ENCODE measurements at regions not wholly inside any gene's neighbourhood (a gene's known extent, or its start where the extent isn't known, plus 50 kb on each side); places are given as distances from the start of the nearest gene placed in this dataset.

- H3K4me2 ChIP-seq (ENCODE audit: low read length): no peak overlapping the region
- no peaks in the 10 kb centered on the region for H3K4me1 ChIP-seq (ENCODE audit: control insufficient read depth, insufficient read depth, low read length)
- no peak overlapping the region for H3K9ac ChIP-seq (ENCODE audit: low read depth, low read length)
- H3K27me3 ChIP-seq (ENCODE audit: control insufficient read depth, insufficient read depth, low read length): no peaks in the 10 kb centered on the region
- H3K36me3 ChIP-seq (ENCODE audit: insufficient read depth, low read length): no peaks in the 10 kb centered on the region
- no peak overlapping the region for H3K4me3 ChIP-seq (ENCODE audit: low read length)
- no peaks in the 10 kb centered on the region for H3K9me3 ChIP-seq (replicated peaks; ENCODE audit: low read length)
These were observed 129.7 kb downstream of the EFNB2 start for GRCh38 chr13:106405731-106406130.

GRCh38 chr13:106403280-106403679 lies 132.2 kb downstream of the EFNB2 start:
- no peak overlapping the region for H3K4me2 ChIP-seq (ENCODE audit: low read length)
- H3K9me3 ChIP-seq (replicated peaks; ENCODE audit: low read length): no peaks in the 10 kb centered on the region
- H3K4me1 ChIP-seq (ENCODE audit: control insufficient read depth, insufficient read depth, low read length): no peaks in the 10 kb centered on the region
- H3K27me3 ChIP-seq (ENCODE audit: control insufficient read depth, insufficient read depth, low read length): no peaks in the 10 kb centered on the region
- no peak overlapping the region for H3K4me3 ChIP-seq (ENCODE audit: low read length)
- no peaks in the 10 kb centered on the region for H3K36me3 ChIP-seq (ENCODE audit: insufficient read depth, low read length)
- no peak overlapping the region for H3K9ac ChIP-seq (ENCODE audit: low read depth, low read length)

- Histone ChIP-seq H3K4me2 (ENCODE audit: low read length) (no peak overlapping the region), H3K9me3 (replicated peaks; ENCODE audit: low read length) (no peaks in the 10 kb centered on the region), H3K27me3 (ENCODE audit: control insufficient read depth, insufficient read depth, low read length) (no peaks in the 10 kb centered on the region), H3K36me3 (ENCODE audit: insufficient read depth, low read length) (no peaks in the 10 kb centered on the region), H3K9ac (ENCODE audit: low read depth, low read length) (no peak overlapping the region), H3K4me3 (ENCODE audit: low read length) (no peak overlapping the region), H3K4me1 (ENCODE audit: control insufficient read depth, insufficient read depth, low read length) (no peaks in the 10 kb centered on the region)
These were observed 132.6 kb downstream of the EFNB2 start for GRCh38 chr13:106402866-106403265.

- Histone ChIP-seq H3K9me3 (replicated peaks; ENCODE audit: low read length) (no peaks in the 10 kb centered on the region), H3K27me3 (ENCODE audit: control insufficient read depth, insufficient read depth, low read length) (no peaks in the 10 kb centered on the region)
These were observed 134.4 kb downstream of the EFNB2 start for GRCh38 chr13:106401081-106401480.

GRCh38 chr13:106400289-106400688 lies 135.2 kb downstream of the EFNB2 start:
- H3K9me3 ChIP-seq (replicated peaks; ENCODE audit: low read length): no peaks in the 10 kb centered on the region
- H3K4me3 ChIP-seq (ENCODE audit: low read length): no peak overlapping the region
- H3K9ac ChIP-seq (ENCODE audit: low read depth, low read length): no peak overlapping the region
- H3K36me3 ChIP-seq (ENCODE audit: insufficient read depth, low read length): no peaks in the 10 kb centered on the region
- H3K4me1 ChIP-seq (ENCODE audit: control insufficient read depth, insufficient read depth, low read length): no peaks in the 10 kb centered on the region
- no peaks in the 10 kb centered on the region for H3K27me3 ChIP-seq (ENCODE audit: control insufficient read depth, insufficient read depth, low read length)
- H3K4me2 ChIP-seq (ENCODE audit: low read length): no peak overlapping the region

More at GRCh38 chr13:106401081-106401480, 134.4 kb downstream of the EFNB2 start:
- Histone ChIP-seq H3K4me1 (ENCODE audit: control insufficient read depth, insufficient read depth, low read length) (no peaks in the 10 kb centered on the region), H3K9ac (ENCODE audit: low read depth, low read length) (no peak overlapping the region), H3K36me3 (ENCODE audit: insufficient read depth, low read length) (no peaks in the 10 kb centered on the region), H3K4me2 (ENCODE audit: low read length) (no peak overlapping the region), H3K4me3 (ENCODE audit: low read length) (no peak overlapping the region)

GRCh38 chr13:106398289-106398688 lies 137.2 kb downstream of the EFNB2 start:
- H3K9me3 ChIP-seq (replicated peaks; ENCODE audit: low read length): no peaks in the 10 kb centered on the region
- H3K36me3 ChIP-seq (ENCODE audit: insufficient read depth, low read length): no peaks in the 10 kb centered on the region
- no peak overlapping the region for H3K4me2 ChIP-seq (ENCODE audit: low read length)
- H3K4me3 ChIP-seq (ENCODE audit: low read length): no peak overlapping the region
- H3K27me3 ChIP-seq (ENCODE audit: control insufficient read depth, insufficient read depth, low read length): no peaks in the 10 kb centered on the region
- H3K4me1 ChIP-seq (ENCODE audit: control insufficient read depth, insufficient read depth, low read length): no peaks in the 10 kb centered on the region
- H3K9ac ChIP-seq (ENCODE audit: low read depth, low read length): no peak overlapping the region

- Histone ChIP-seq H3K4me1 (ENCODE audit: control insufficient read depth, insufficient read depth, low read length) (no peaks in the 10 kb centered on the region), H3K9ac (ENCODE audit: low read depth, low read length) (no peak overlapping the region), H3K9me3 (replicated peaks; ENCODE audit: low read length) (no peaks in the 10 kb centered on the region), H3K4me3 (ENCODE audit: low read length) (no peak overlapping the region), H3K36me3 (ENCODE audit: insufficient read depth, low read length) (no peaks in the 10 kb centered on the region), H3K4me2 (ENCODE audit: low read length) (no peak overlapping the region), H3K27me3 (ENCODE audit: control insufficient read depth, insufficient read depth, low read length) (no peaks in the 10 kb centered on the region)
These were observed 141.7 kb downstream of the EFNB2 start for GRCh38 chr13:106393776-106394175.

- Histone ChIP-seq H3K9me3 (replicated peaks; ENCODE audit: low read length) (no peaks in the 10 kb centered on the region), H3K4me3 (ENCODE audit: low read length) (no peak overlapping the region), H3K36me3 (ENCODE audit: insufficient read depth, low read length) (no peaks in the 10 kb centered on the region), H3K27me3 (ENCODE audit: control insufficient read depth, insufficient read depth, low read length) (no peaks in the 10 kb centered on the region), H3K4me2 (ENCODE audit: low read length) (no peak overlapping the region), H3K4me1 (ENCODE audit: control insufficient read depth, insufficient read depth, low read length) (no peaks in the 10 kb centered on the region), H3K9ac (ENCODE audit: low read depth, low read length) (no peak overlapping the region)
These were observed 143.8 kb downstream of the EFNB2 start for GRCh38 chr13:106391681-106392080.

GRCh38 chr13:106391271-106391670 lies 144.2 kb downstream of the EFNB2 start:
- Histone ChIP-seq H3K9me3 (replicated peaks; ENCODE audit: low read length) (no peaks in the 10 kb centered on the region), H3K4me1 (ENCODE audit: control insufficient read depth, insufficient read depth, low read length) (no peaks in the 10 kb centered on the region), H3K9ac (ENCODE audit: low read depth, low read length) (no peak overlapping the region), H3K27me3 (ENCODE audit: control insufficient read depth, insufficient read depth, low read length) (no peaks in the 10 kb centered on the region), H3K4me2 (ENCODE audit: low read length) (no peak overlapping the region), H3K4me3 (ENCODE audit: low read length) (no peak overlapping the region), H3K36me3 (ENCODE audit: insufficient read depth, low read length) (no peaks in the 10 kb centered on the region)

GRCh38 chr13:106390367-106390766 lies 145.1 kb downstream of the EFNB2 start:
- H3K9me3 ChIP-seq (replicated peaks; ENCODE audit: low read length): no peaks in the 10 kb centered on the region
- H3K36me3 ChIP-seq (ENCODE audit: insufficient read depth, low read length): no peaks in the 10 kb centered on the region
- H3K4me2 ChIP-seq (ENCODE audit: low read length): no peak overlapping the region
- no peaks in the 10 kb centered on the region for H3K4me1 ChIP-seq (ENCODE audit: control insufficient read depth, insufficient read depth, low read length)
- H3K4me3 ChIP-seq (ENCODE audit: low read length): no peak overlapping the region
- H3K9ac ChIP-seq (ENCODE audit: low read depth, low read length): no peak overlapping the region
- no peaks in the 10 kb centered on the region for H3K27me3 ChIP-seq (ENCODE audit: control insufficient read depth, insufficient read depth, low read length)

GRCh38 chr13:106385654-106386053 lies 149.8 kb downstream of the EFNB2 start:
- Histone ChIP-seq H3K4me1 (ENCODE audit: control insufficient read depth, insufficient read depth, low read length) (no peaks in the 10 kb centered on the region), H3K4me3 (ENCODE audit: low read length) (no peak overlapping the region), H3K9ac (ENCODE audit: low read depth, low read length) (no peak overlapping the region), H3K36me3 (ENCODE audit: insufficient read depth, low read length) (no peaks in the 10 kb centered on the region), H3K9me3 (replicated peaks; ENCODE audit: low read length) (no peaks in the 10 kb centered on the region), H3K4me2 (ENCODE audit: low read length) (no peak overlapping the region), H3K27me3 (ENCODE audit: control insufficient read depth, insufficient read depth, low read length) (no peaks in the 10 kb centered on the region)

GRCh38 chr13:106384516-106384915 lies 150.9 kb downstream of the EFNB2 start:
- no peak overlapping the region for H3K4me2 ChIP-seq (ENCODE audit: low read length)
- H3K27me3 ChIP-seq (ENCODE audit: control insufficient read depth, insufficient read depth, low read length): no peaks in the 10 kb centered on the region
- H3K4me1 ChIP-seq (ENCODE audit: control insufficient read depth, insufficient read depth, low read length): no peaks in the 10 kb centered on the region
- H3K36me3 ChIP-seq (ENCODE audit: insufficient read depth, low read length): no peaks in the 10 kb centered on the region
- H3K9me3 ChIP-seq (replicated peaks; ENCODE audit: low read length): no peaks in the 10 kb centered on the region
- no peak overlapping the region for H3K4me3 ChIP-seq (ENCODE audit: low read length)
- no peak overlapping the region for H3K9ac ChIP-seq (ENCODE audit: low read depth, low read length)

All from skeletal muscle satellite cell (primary cell).